HG03457 (cell line): ENCODE measurements at regions not wholly inside any gene's neighbourhood (a gene's known extent, or its start where the extent isn't known, plus 50 kb on each side); places are given as distances from the start of the nearest gene placed in this dataset.
"Not testable (repeated sequence)": the region's sequence is repeated elsewhere in the genome, so short reads cannot be mapped to it uniquely, and the experiment has no call there.

Experiments
- ATAC-seq: cut with Tn5 transposase; IDR thresholded peaks from one replicate; pipeline ENCODE4 v1.9.1; 2021; ENCODE audit warnings: moderate number of reproducible peaks; ENCODE audit not compliant: unreplicated experiment

- ATAC-seq, result no peak
These were observed 54.4 kb upstream of the CPHXL start for GRCh38 chr16:75780669-75781068.

- ATAC-seq, result no peak
These were observed 55.5 kb upstream of the CPHXL start for GRCh38 chr16:75781683-75782343.

- no peak for ATAC-seq
These were observed 61.1 kb upstream of the CPHXL start for GRCh38 chr16:75787440-75787839.

GRCh38 chr16:75789237-75789636 lies 62.9 kb upstream of the CPHXL start:
- no peak for ATAC-seq

GRCh38 chr16:75792771-75793492 lies 66.6 kb upstream of the CPHXL start:
- ATAC-seq, result no peak

GRCh38 chr16:75793641-75794040 lies 67.4 kb upstream of the CPHXL start:
- ATAC-seq, result no peak

- no peak for ATAC-seq
These were observed 68.1 kb upstream of the CPHXL start for GRCh38 chr16:75794426-75794825.

- no peak for ATAC-seq
These were observed 72.4 kb upstream of the CPHXL start for GRCh38 chr16:75798714-75799113.

GRCh38 chr16:75801307-75801706 lies 75.0 kb upstream of the CPHXL start:
- ATAC-seq, result no peak

- no peak for ATAC-seq
These were observed 77.5 kb upstream of the CPHXL start for GRCh38 chr16:75803753-75804152.

GRCh38 chr16:75804368-75804767 lies 78.1 kb upstream of the CPHXL start:
- no peak for ATAC-seq

GRCh38 chr16:75805946-75806345 lies 79.7 kb upstream of the CPHXL start:
- no peak for ATAC-seq

GRCh38 chr16:75806487-75806886 lies 80.2 kb upstream of the CPHXL start:
- ATAC-seq, result no peak

GRCh38 chr16:75810342-75810741 lies 84.1 kb upstream of the CPHXL start:
- no peak for ATAC-seq

GRCh38 chr16:75811020-75811634 lies 84.8 kb upstream of the CPHXL start:
- ATAC-seq, result no peak

GRCh38 chr16:75818491-75818890 lies 92.2 kb upstream of the CPHXL start:
- no peak for ATAC-seq

- no peak for ATAC-seq
These were observed 94.4 kb upstream of the CPHXL start for GRCh38 chr16:75820672-75821071.

- ATAC-seq, result no peak
These were observed 94.8 kb upstream of the CPHXL start for GRCh38 chr16:75821117-75821516.

GRCh38 chr16:75825750-75826149 lies 99.5 kb upstream of the CPHXL start:
- not testable (repeated sequence) for ATAC-seq

GRCh38 chr16:75827372-75828038 lies 101.2 kb upstream of the CPHXL start:
- not testable (repeated sequence) for ATAC-seq

GRCh38 chr16:75833385-75833784 lies 107.1 kb upstream of the CPHXL start:
- not testable (repeated sequence) for ATAC-seq
